HL-60 (cell line): ENCODE measurements at regions not wholly inside any gene's neighbourhood (a gene's known extent, or its start where the extent isn't known, plus 50 kb on each side); places are given as distances from the start of the nearest gene placed in this dataset.

ENCODE experiments used
- DNase-seq, 2 experiments: peaks; one replicate each; pipeline ENCODE4 v3.0.0-alpha.2; 2010 to 2020; ENCODE audit warnings: low read depth in 1 of 2, low spot score in 1 of 2
- H3K27ac ChIP-seq: fragments of 250-450 bp; sonication (Bioruptor Pico); replicated peaks from 2 replicates; pipeline ENCODE4 v1.5.1; 2020; ENCODE audit warnings: mild to moderate bottlenecking, moderate library complexity
- H3K27me3 ChIP-seq: fragments of 250-450 bp; sonication (Bioruptor Pico); 2 replicates; pipeline ENCODE4 v1.5.1; 2021; ENCODE audit warnings: mild to moderate bottlenecking, moderate library complexity; ENCODE audit not compliant: insufficient read depth, poor library complexity, severe bottlenecking
- H3K4me3 ChIP-seq: replicated peaks from 2 replicates; pipeline ENCODE4 v1.5.1; 2011; ENCODE audit warnings: mild to moderate bottlenecking, control low read depth, low read length; ENCODE audit not compliant: insufficient read depth
- CTCF ChIP-seq: IDR thresholded peaks from one replicate; pipeline ENCODE4 v1.5.1; 2011; ENCODE audit warnings: low read length, control low read depth, inconsistent platforms; ENCODE audit not compliant: insufficient read depth
- GABPA ChIP-seq: IDR thresholded peaks from 2 replicates; pipeline ENCODE4 v1.6.1; 2012; ENCODE audit warnings: low read depth
- POLR2AphosphoS5 ChIP-seq: IDR thresholded peaks from 2 replicates; pipeline ENCODE4 v1.6.1; 2012; ENCODE audit warnings: low read depth
- REST ChIP-seq: IDR thresholded peaks from 2 replicates; pipeline ENCODE4 v1.6.1; 2012; ENCODE audit warnings: low read depth; ENCODE audit not compliant: insufficient replicate concordance
- SPI1 ChIP-seq: IDR thresholded peaks from 2 replicates; pipeline ENCODE4 v1.6.1; 2012; ENCODE audit warnings: low read depth, mild to moderate bottlenecking, borderline replicate concordance

GRCh38 chr7:54877683-54878082, 118.7 kb upstream of the SEC61G start:
- Histone ChIP-seq H3K27ac (no peak overlapping the region), H3K27me3 (peaks cover 3% of the 10 kb centered on the region), H3K4me3 (no peak overlapping the region)
- TF ChIP-seq GABPA (no peak), SPI1 (no peak), REST (no peak), POLR2AphosphoS5 (no peak), CTCF (no peak)
- no peak for DNase-seq

- no peak for DNase-seq
- Histone ChIP-seq H3K27me3 (peaks cover 3% of the 10 kb centered on the region), H3K4me3 (no peak overlapping the region), H3K27ac (no peak overlapping the region)
- TF ChIP-seq GABPA (no peak), CTCF (no peak), SPI1 (no peak), POLR2AphosphoS5 (no peak), REST (no peak)
Observed at GRCh38 chr7:54878339-54878738, 119.3 kb upstream of the SEC61G start.

- peaks cover 3% of the 10 kb centered on the region for H3K27me3 ChIP-seq
- H3K4me3 ChIP-seq: no peak overlapping the region
- no peak overlapping the region for H3K27ac ChIP-seq
- no peak for DNase-seq
- TF ChIP-seq CTCF: no peak
- no peak for TF ChIP-seq POLR2AphosphoS5
- TF ChIP-seq GABPA: no peak
- TF ChIP-seq SPI1: no peak
- no peak for TF ChIP-seq REST
Observed at GRCh38 chr7:54879776-54880175, 120.8 kb upstream of the SEC61G start.
